ENCODE measurements at regions not wholly inside any gene's neighbourhood (a gene's known extent, or its start where the extent isn't known, plus 50 kb on each side); places are given as distances from the start of the nearest gene placed in this dataset.

DNA sequence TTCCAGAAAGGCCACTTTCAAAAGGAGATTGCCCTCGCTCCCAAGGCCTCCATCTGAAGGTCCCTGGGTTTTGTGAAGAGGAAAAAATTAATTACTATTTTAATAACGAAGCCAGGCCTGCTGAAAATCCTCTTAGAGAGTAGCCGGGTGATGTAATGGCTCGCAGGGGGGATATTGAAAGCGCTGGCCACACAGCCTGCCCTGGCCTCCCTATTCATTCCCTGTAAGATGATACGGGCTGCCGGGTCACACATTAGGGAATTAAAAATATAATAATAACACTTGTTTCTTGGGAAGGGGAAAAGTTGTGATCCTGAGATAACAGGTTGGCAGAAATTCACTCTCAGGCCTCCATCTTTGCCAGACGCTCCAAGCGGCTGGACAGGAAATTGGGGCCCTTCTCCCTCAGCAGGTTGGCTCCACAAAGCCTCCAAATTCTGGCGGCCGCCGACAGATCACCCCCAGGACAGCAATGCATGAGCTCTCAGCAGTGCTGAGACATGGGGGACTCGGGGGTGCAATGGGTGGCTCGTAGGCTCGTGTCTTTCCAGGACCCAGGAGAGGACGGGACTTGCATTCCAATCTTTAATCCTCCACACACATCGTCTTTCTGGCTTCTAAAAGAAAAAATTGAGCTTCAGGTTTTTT, 299.9 kb upstream of the SALL3 start:
- DNase-seq (ENCODE audit: low spot score) = no peak

DNA sequence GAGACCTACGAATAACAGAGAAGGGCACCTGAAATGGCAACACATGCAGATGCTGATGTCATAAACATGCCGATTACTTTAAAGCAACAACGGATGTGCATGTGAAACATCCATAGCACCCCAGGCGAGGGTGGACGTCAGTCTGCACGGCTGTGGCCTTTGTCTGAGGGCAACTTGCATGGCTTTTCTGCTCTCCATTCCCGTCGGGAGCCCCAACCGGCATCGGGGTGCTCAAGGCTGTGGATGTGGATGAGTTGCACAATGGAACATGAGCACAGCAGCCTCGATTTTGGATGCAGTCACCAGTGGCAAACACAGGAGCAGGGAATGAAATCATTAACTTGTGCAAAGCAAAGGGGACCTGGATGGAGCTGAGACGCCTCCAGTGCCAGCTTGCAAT, 298.2 kb upstream of the SALL3 start:
- no peak for DNase-seq (ENCODE audit: low spot score)

DNA sequence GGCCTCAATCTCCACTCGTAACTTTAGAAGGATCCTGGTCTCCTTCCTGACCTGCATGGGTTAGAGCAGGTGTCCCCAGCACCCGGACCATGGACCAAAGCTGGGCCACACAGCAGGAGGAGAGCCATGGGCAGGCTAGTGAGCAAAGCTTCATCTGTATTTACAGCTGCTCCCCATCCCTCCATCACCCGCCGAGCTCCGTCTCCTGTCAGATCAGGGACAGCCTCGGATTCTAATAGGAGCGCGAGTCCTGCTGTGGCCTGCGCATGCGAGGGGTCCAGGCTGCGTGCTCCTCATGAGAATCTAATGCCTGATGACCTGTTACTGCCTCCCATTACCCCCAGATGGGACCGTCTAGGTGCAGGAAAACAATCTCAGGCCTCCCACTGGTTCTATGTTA, 297.7 kb upstream of the SALL3 start:
- DNase-seq (ENCODE audit: low spot score) = no peak

DNA sequence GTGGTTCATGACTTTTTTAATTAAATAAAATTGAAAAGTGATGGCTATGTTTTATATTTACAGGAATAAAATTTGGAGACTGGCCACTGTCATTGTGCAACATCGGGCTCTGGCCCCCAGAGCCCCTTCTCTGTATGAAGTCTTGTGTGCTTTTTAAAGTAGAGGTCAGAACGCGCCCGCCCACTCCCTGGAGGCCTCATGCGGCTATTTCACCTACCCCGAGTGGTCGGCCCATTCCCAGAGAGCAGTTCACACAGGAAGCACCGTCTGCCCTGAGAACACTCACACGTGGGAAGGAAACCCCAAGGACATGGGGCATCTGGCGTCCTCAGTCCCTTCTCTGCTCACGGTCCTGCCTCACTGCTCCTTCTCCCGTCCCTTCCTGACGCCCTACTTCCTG, 296.9 kb upstream of the SALL3 start:
- no peak for DNase-seq (ENCODE audit: low spot score)

DNA sequence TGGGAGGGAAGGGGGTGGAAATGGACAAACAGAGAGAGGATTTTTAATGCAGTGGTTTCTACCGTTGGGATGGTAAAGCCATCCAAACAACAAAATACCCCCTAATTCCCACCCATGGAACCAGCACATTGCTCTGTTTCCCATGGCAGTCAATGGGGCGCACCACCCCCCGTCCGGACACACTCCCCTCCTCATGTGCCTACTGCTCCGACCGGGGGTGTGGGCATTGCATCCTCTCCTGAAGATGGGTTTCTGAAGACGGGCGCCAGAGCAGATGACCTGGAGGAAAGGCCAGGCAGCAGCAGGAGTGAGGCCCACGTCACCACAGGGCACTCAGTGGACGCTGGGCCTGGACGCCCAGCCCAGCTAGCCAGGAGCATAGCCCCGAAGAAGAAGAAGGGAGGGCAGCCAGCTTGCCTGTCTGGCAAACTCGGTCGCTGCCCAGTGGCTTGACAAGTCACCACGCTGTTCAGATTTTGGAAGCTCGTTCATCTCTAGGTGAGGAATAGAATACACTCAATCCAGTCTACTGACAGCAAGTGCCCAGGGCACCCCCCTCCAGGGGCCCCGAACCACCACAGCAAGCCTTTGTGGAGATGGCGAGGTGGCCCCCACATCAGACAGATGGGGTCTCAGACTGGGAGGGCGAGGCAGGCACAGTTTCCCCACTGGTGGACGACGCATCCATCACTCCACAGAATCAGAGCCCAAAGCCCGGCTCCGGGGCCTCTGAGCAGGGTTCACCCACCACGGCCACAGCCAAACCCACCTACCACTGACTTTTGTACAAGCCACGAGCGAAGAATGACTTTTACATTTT, 296.2 kb upstream of the SALL3 start:
- DNase-seq (ENCODE audit: low spot score) = no peak

DNA sequence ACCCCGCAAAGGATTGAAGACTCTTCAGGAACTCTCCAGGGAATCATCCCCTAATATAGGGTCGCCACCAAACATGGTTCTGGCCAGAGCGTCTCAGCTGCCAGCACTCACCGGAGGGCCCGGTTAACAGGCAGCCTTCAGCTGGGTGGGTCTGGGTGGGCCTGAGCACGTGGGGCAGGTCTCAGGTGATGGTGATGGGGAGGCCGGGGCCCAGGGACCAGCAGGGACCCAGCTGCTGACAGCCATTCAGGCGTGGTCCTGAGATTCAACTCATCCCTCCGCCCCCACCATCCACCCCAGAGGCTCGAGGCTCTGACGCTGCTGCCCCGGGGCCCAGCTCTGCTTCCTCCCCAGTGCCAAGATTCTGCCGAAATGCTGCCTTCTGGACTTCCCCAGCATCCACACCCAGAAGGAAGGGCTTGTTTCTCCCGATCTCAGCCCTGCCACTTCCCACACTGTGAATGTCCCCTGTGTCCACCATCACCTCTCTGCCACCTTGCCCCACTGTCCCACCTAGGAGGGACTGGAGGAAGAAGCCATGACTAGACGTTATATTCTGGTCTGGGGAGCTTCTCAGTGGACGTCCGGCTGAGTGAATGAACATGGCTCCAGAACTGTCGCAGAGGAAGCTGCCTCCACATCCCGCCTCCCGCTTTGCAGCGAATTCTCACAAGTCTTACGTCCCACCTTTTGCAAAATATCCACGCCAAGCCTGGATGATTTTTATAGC, 294.2 kb upstream of the SALL3 start:
- DNase-seq (ENCODE audit: low spot score) = no peak

DNA sequence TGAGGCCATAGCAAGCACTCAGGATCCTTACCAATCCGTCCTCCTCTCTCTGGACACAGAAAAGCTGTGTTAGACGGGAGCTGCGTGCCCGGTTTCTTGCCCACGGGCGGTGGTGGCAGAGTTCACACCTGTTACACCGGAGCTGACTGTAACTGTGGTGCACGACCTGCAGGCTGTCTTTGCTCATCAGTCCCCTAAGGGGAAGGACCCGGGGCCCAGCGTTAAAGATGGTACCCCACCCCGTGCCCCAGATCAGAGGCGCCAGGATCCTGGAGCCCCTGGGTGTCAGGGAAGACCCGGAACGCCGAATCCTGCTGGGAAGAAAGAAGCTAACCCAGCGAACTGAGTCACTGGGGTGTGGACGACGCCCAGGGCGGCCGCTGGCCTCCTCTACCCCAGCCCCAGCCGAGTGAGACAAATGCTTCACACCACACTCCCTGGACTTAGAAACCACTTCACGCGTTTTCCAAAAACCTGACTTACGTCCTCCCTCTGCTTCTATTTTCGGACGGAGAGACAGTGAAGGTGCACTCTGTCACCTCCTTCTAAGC, 293.6 kb upstream of the SALL3 start:
- DNase-seq (ENCODE audit: low spot score) = no peak

DNA sequence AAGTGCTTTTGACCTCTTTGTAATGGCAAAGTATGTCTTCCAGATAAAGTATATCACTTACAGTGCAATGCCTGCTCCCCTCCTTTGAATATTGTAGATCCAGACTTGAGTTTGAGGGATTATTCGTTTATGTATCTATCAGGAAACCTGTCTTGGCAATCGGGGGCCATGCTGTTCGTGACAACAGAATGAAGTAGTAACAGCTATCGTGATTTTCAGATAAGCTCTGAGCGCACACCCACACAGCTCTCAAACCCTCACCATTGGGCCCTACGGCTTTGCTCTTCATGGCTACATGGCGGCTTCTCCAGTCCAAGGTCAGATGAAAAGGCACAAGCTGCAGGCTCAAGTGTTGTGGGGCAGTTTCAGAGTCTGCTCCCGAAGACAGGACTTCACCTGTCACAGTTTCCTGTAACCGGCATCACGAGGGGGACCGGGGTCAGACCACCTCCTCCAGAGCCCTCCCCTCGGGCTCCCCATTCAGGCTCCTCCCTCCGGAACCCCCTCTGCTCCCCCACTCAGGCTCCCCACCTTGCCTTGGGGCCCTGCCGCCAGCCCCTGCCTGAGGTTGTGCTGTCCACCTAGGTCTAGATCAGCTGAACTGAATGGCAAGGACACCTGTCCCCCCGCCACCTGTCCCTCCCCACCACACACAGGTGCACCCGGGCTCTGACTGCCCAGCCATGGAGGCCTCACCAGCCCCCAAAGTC, 292.5 kb upstream of the SALL3 start:
- no peak for DNase-seq (ENCODE audit: low spot score)

DNA sequence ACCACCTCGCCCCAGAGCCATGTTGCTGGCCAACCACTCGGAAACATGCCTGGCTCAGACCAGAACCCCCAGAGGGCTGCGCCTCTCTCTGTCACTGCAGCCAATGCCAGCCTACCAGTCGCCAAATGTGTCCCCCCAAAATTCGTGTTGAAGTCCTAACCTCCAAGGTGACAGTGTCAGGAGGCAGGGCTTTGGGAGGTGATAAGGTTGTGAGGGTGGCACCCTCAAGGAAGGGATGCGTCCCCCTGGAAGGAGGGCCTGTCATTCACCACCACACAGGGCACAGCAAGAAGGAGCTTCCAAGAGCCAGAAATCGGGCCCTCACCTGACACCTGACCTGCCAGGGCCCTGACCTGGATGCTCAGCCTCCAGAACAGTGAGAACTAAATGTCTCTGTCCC, 291.9 kb upstream of the SALL3 start:
- DNase-seq (ENCODE audit: low spot score) = no peak

DNA sequence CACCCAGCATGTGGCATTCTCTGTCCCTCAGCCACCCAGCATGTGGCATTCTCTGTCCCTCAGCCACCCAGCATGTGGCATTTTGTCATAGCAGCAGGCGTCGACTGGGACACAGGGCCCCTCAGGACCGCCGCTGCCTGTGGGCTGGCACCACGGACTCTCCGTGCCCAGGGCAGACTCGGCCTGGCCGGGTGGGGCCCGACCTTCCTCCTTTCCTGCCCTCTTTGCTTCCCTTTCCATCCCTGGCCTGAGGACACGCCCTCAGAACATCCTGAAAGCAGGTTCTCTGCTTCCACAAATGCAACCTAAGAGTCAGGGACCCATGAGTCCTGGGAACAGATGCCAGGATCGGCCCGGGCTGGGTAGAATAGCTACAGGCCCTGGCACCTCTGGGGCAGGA, 291.4 kb upstream of the SALL3 start:
- no peak for DNase-seq (ENCODE audit: low spot score)

DNA sequence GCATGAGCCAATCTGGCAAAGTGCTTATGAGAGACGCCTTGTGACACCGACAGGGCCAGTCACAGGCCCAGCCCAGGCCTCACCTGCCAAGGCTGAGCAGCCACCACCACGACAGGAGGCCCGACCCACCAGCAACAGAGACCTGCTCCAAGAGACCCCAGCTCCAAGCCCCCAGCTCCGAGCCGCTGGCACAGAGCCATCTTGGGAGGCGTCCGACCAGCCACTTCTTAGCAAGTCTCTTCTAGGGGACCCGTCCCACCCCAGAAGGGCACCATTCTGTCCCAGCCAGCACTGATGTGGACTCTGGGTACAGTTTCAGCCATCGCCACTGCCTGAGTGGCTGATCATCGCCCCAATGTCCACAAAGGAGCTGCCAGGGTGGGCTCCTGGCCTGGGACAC, 290.7 kb upstream of the SALL3 start:
- no peak for DNase-seq (ENCODE audit: low spot score)

DNA sequence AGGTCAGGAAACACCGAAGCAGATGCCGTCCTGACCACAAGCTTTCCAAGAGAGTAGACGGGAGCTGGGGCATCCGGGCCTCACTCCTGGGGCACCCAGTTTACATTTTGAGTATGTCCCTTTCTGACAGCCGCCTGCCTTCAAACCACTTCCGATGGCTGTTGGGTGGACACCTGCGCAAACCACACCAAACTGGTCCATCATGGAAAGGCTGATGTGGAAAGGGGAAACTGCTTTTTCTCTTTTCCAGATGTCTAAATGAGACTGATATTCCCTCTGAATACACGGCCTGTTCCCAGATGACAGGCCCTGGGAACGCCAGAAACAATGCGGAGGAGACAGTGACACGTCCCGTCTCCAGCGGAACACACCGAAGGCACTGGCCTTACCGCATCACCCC, 290.0 kb upstream of the SALL3 start:
- DNase-seq (ENCODE audit: low spot score) = no peak

DNA sequence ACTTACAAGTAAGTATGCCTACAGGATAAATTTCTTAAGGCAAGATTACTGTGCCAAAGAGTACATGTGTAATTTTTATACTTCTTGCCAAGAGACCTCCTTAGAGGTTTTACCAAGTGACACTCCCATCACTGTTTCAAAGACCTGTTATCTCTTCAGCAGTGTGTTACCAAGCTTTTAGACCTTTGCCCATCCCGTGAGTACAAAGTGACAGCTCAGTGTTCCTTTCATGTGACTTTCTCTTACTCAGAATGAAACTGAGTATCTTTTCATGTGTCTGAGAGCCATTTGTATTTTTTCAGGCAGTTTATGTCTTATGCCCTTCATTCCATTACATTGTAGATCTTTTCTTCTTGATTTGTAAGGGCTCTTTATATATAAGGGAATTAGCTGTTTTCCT, 287.5 kb upstream of the SALL3 start:
- DNase-seq (ENCODE audit: low spot score) = no peak

DNA sequence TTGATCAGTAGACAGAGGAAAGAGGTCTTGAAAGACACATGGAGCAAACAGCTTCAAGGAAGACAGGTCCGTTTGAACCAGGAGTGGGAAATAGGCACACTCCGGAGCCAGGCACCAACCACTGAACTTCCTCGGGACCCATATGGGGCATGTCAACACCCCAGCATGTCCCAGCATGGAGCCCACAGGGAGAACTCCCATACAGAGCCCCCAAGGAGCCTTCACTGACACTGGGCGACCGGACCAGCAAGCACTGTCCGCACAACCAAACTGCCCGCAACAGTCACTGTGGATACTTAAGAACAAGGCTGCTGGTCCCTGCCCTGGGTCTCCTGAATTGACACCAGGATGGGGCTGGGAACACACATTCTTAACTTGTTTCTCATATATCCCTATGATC, 286.2 kb upstream of the SALL3 start:
- no peak for DNase-seq (ENCODE audit: low spot score)

DNA sequence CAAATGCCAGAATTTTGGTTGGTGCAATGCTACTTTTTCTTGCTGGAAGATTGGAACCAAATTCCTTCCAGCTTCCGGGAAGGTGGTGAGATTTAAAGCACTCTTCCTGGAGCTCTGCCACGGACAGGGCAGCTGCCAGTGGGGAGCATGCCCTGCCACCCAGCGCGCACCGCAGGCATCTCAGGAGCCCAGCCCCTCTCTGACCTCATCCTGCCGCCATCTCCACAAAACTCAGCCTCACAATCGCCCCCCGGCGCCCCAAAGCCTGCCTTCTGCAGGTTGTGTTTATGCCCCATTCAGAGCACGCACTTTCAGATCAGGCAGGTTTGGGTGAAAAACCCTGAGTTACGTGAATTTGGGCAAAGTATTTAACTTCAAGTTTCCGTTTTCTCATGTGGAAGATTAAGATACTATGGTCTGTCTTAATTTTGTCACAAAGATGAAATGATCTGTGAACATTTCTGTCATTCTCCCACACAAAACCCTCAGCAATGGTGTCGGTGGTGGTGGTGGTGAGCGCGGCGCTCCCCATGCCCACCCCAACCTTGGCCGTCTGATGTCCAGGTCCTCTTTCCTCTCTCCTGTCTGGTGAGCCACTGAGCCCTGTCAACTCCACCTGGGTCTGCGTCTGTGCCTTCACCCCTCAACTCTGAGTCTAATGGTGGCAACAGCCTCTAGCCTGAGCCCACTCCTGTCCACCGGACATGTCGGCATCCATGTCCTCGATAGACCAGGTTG, 282.8 kb upstream of the SALL3 start:
- no peak for DNase-seq (ENCODE audit: low spot score)

DNA sequence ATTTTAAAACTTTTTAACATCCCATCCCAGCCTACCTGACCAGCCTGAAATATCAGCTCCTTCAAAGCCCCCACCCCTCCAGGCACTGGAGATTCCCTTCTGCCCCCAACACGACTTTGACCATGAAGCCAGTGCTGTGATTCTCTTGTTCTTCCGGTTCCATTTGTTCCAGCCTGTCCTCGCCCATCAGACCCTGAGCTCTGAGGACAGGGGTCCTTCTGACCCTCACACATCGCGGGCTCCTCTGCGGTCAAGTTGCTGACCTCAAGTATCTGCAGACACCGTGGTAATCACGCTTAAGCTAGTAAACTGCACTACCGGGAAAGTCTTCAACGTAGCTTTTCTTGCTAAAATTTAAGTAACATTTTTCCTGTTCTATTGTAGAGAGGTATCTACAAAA, 282.2 kb upstream of the SALL3 start:
- no peak for DNase-seq (ENCODE audit: low spot score)

DNA sequence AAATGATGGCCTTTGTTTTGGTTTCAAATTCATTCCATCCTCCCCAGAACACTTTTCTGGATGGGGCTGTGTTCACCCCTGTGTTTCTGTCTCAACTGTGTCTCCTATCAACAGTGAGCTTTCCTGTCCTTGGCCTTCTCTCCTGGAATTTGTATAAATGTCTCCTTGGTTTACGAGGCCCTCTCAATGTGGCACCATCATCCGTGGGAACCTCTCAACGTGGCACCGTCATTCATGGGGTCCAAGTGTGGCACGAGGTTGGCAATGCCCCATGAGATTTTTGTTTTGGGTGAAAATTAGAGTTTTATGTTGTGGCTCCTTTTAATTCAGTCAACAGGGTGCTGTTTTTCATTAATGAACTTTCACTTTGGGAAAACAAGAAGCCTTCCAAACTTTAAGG, 280.7 kb upstream of the SALL3 start:
- no peak for DNase-seq (ENCODE audit: low spot score)

DNA sequence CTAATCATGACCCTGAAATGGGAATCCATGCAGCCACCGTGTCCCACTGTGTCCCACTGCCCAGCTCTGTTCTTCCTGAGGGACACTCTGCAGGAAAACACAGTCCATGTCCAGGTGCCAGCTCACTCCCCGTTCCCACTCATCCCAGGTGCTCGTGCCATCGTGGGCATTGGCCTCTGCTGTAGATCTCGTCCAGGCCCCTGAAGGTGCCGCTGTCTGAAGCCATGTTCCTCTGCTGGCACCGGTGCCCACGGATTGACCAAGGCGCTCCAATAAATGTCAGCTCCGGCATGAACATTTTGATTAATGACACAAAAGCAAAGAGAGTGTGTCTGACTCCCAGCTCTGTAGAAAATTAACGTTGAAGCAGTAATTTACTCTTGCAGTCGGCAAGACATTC, 280.1 kb upstream of the SALL3 start:
- DNase-seq (ENCODE audit: low spot score) = no peak

DNA sequence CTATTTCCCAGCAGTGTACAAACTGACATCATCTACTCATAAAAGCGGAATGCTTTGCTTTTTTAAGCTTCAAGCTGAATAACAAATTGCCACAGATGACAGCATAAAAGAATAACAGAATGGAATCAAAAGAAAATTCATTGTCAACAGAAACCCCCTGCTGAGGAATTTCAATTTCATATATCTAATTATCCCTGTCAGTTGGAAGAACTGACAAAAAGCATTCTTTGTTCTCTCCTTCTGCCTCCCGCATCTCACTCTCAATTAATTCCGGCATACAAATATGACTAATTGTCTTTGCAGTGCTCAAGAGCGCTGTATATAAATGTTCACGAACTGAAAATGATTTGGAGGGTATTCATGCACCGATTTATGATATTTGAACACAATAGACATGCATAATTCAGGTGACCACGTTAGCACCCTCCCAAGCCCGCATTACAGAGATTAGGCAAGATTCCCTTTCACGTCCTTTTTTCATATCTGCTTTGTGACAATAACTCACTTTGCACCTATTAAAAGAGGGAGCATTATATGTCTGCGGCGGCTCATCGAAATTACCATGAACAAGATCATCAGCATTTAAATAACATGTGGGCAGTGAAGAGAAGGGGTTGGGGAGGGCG, 277.7 kb upstream of the SALL3 start:
- no peak for DNase-seq (ENCODE audit: low spot score)

DNA sequence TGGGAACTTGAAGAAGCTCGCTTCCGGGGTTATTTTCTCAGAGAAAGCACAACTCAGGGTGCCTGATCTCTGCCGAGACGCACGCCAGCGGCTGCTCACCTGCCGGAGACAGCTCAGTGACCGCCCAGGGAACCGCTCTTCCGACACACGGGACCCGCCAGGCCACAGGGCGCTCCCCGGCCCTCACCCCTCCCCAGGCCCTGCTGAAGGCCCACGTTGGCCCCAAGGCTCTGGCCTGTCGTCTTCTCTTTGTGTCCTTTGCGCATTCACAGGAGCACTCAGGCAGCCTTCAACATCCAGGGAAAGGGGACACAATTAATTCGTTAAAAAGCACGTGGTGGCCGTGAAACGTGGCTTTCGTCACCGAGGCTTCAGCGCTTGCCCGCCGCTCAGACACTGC, 276.3 kb upstream of the SALL3 start:
- no peak for DNase-seq (ENCODE audit: low spot score)

DNA sequence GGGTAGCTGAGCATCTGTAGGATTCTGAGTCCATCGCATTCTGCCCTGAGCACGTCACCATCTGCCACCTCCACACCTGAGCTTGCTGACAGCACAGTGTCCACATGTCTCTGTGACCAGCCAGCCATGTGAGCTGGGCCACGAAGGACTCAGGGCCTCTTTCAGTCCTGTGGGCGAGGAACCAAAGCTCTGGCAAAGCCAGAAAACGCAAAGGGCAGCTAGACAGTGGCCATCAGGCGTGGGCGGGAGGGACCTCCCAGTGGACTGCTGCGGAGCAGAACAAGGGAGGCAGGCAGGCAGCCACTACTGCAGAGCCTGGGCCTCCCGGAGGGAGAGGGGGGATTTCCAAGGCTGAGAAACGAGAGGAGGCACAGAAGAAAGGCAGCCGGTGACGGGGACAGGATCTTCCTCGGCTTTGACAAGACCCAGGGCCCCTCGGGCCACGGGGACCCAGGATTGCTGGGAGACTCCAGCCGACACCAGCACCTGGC, 274.6 kb upstream of the SALL3 start:
- no peak for DNase-seq (ENCODE audit: low spot score)

Data from COLO829 (cell line).